ENCODE measurements at regions not wholly inside any gene's neighbourhood (a gene's known extent, or its start where the extent isn't known, plus 50 kb on each side); places are given as distances from the start of the nearest gene placed in this dataset.

DNA sequence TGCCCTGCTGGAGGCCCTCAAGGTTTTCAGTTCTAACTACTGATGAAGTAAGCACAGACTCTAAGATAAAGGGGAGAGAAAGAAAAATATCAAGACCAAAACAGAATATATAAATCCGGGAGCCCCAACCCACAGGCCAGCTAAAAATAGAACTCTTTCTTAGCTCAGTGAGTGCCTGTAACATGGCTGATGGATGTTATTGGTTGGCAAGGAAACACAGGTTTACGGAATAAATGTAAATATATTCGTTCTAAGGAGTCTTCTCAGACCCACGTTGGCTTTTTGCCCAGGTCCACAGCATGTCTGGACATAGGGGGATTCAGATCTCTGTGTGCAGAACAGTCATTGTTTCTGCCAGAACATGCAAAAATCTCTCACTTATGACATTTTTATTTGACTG, 139.0 kb upstream of the SERPINE2 start:
- TF ChIP-seq, protein P1, sequence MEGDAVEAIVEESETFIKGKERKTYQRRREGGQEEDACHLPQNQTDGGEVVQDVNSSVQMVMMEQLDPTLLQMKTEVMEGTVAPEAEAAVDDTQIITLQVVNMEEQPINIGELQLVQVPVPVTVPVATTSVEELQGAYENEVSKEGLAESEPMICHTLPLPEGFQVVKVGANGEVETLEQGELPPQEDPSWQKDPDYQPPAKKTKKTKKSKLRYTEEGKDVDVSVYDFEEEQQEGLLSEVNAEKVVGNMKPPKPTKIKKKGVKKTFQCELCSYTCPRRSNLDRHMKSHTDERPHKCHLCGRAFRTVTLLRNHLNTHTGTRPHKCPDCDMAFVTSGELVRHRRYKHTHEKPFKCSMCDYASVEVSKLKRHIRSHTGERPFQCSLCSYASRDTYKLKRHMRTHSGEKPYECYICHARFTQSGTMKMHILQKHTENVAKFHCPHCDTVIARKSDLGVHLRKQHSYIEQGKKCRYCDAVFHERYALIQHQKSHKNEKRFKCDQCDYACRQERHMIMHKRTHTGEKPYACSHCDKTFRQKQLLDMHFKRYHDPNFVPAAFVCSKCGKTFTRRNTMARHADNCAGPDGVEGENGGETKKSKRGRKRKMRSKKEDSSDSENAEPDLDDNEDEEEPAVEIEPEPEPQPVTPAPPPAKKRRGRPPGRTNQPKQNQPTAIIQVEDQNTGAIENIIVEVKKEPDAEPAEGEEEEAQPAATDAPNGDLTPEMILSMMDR (IDR thresholded peaks at IDR 0.05): no peak
- TF ChIP-seq POLR2A (IDR thresholded peaks at IDR 0.05): no peak
